ENCODE measurements at regions not wholly inside any gene's neighbourhood (a gene's known extent, or its start where the extent isn't known, plus 50 kb on each side); places are given as distances from the start of the nearest gene placed in this dataset.

DNA sequence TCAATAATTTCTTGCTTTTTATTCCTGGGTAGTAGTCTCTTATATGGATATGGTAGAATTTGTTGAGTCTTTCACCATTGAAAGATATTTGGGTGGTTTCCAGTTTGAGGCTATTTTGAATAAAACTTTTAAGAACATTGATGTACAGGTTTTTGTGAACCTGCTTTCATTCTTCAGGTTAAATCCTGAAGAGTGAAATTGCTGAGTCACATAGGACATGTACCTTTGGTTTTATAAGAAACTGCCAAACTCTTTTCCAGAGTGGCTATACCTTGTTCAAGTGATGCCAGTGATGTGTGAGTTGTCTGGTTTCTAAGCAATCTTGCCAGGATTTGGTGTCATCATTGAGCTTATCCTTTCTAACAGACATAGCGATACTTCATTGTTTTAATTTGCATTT lies 184.6 kb upstream of the PZP start:
- no peak overlapping the region for H3K4me3 ChIP-seq (ENCODE audit: low read depth, low read length, poor library complexity, severe bottlenecking)
- no peaks in the 10 kb centered on the region for H4K20me1 ChIP-seq (ENCODE audit: insufficient read depth, low read length)
- no peak for TF ChIP-seq EZH2phosphoT487 (IDR thresholded peaks at IDR 0.05; ENCODE audit: borderline replicate concordance, low read depth, low read length)
- TF ChIP-seq, protein P1, sequence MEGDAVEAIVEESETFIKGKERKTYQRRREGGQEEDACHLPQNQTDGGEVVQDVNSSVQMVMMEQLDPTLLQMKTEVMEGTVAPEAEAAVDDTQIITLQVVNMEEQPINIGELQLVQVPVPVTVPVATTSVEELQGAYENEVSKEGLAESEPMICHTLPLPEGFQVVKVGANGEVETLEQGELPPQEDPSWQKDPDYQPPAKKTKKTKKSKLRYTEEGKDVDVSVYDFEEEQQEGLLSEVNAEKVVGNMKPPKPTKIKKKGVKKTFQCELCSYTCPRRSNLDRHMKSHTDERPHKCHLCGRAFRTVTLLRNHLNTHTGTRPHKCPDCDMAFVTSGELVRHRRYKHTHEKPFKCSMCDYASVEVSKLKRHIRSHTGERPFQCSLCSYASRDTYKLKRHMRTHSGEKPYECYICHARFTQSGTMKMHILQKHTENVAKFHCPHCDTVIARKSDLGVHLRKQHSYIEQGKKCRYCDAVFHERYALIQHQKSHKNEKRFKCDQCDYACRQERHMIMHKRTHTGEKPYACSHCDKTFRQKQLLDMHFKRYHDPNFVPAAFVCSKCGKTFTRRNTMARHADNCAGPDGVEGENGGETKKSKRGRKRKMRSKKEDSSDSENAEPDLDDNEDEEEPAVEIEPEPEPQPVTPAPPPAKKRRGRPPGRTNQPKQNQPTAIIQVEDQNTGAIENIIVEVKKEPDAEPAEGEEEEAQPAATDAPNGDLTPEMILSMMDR (conservative IDR thresholded peaks at IDR 0.05; ENCODE audit: low read length), result no peak
- no peak overlapping the region for H3K27ac ChIP-seq (ENCODE audit: low read depth, low read length, poor library complexity, severe bottlenecking)
- H3K4me2 ChIP-seq (ENCODE audit: low read length), result no peak overlapping the region
- no peak overlapping the region for H2AFZ ChIP-seq (ENCODE audit: low read length)
- intact Hi-C loops (cut with micrococcal nuclease; ENCODE audit: unreplicated experiment), result no loop called here
- ChIA-PET POLR2A (interaction anchor here (1.1 kb wide), 1 partner anchor 14 kb away, joined by 3 read pairs; no protein-coding TSS in a partner anchor), CTCF (ENCODE audit: unreplicated experiment) (no interaction called here)
- H3K9me3 ChIP-seq (ENCODE audit: low read length), result no peaks in the 10 kb centered on the region
- DNase-seq (ENCODE audit: low spot score), result no peak
- no peaks in the 10 kb centered on the region for H3K79me2 ChIP-seq (ENCODE audit: insufficient read depth, low read depth, low read length)
- BruUV-seq (replicated peaks), result no TSS peak
- peaks cover under 1% of the 10 kb centered on the region; the same call in 1 of the 2 replicates for H3K36me3 ChIP-seq (ENCODE audit: insufficient read depth, low read length)
- H3K9me2 ChIP-seq (ENCODE audit: insufficient read depth, low read length), result no peaks in the 10 kb centered on the region
- H3K4me1 ChIP-seq (ENCODE audit: insufficient read depth, low read length, poor library complexity, severe bottlenecking), result peaks cover 6% of the 10 kb centered on the region

DNA sequence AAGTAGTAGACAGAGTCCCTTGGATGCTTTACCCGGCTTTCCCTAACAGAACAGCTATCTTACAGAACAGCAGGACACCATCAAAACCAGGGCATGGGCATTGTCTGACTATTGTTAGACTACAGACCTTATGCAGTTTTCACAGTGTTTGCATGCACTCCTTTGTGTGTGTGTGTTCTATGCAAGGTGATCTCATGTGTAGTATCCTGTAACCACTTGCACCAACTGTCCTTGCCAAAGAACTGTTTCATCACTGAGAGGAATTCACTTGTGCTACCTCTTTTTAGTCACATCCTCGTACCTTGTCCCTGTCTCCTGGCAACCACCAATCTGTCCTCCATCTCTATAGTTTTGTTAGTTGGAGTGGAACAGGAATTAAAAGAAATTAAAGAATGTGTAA lies 183.6 kb upstream of the PZP start:
- DNase-seq (ENCODE audit: low spot score), result no peak
- H3K9me2 ChIP-seq (ENCODE audit: insufficient read depth, low read length), result no peaks in the 10 kb centered on the region
- no peaks in the 10 kb centered on the region for H3K79me2 ChIP-seq (ENCODE audit: insufficient read depth, low read depth, low read length)
- no TSS peak for BruUV-seq (replicated peaks)
- H3K27ac ChIP-seq (ENCODE audit: low read depth, low read length, poor library complexity, severe bottlenecking), result no peak overlapping the region
- ChIA-PET POLR2A (no interaction called here), CTCF (ENCODE audit: unreplicated experiment) (no interaction called here)
- intact Hi-C loops (cut with micrococcal nuclease; ENCODE audit: unreplicated experiment), result no loop called here
- no peak overlapping the region for H2AFZ ChIP-seq (ENCODE audit: low read length)
- TF ChIP-seq, protein P1 (conservative IDR thresholded peaks at IDR 0.05; ENCODE audit: low read length), result no peak
- no peak for TF ChIP-seq EZH2phosphoT487 (IDR thresholded peaks at IDR 0.05; ENCODE audit: borderline replicate concordance, low read depth, low read length)
- H3K9me3 ChIP-seq (ENCODE audit: low read length), result no peaks in the 10 kb centered on the region
- H3K36me3 ChIP-seq (ENCODE audit: insufficient read depth, low read length), result no peaks in the 10 kb centered on the region
- no peak overlapping the region for H3K4me3 ChIP-seq (ENCODE audit: low read depth, low read length, poor library complexity, severe bottlenecking)
- peaks cover 6% of the 10 kb centered on the region for H3K4me1 ChIP-seq (ENCODE audit: insufficient read depth, low read length, poor library complexity, severe bottlenecking)
- no peak overlapping the region for H3K4me2 ChIP-seq (ENCODE audit: low read length)
- no peaks in the 10 kb centered on the region for H4K20me1 ChIP-seq (ENCODE audit: insufficient read depth, low read length)

GRCh38 chr12:9390761-9391160 lies 182.6 kb upstream of the PZP start:
- CTCF ChIA-PET (ENCODE audit: unreplicated experiment), result no interaction called here
- H3K9me2 ChIP-seq (ENCODE audit: insufficient read depth, low read length), result no peaks in the 10 kb centered on the region
- H3K27ac ChIP-seq (ENCODE audit: low read depth, low read length, poor library complexity, severe bottlenecking), result no peak overlapping the region

More at GRCh38 chr12:9390761-9391160, 182.6 kb upstream of the PZP start:
- Histone ChIP-seq H3K79me2 (ENCODE audit: insufficient read depth, low read depth, low read length) (no peaks in the 10 kb centered on the region), H3K4me1 (ENCODE audit: insufficient read depth, low read length, poor library complexity, severe bottlenecking) (peaks cover 6% of the 10 kb centered on the region), H3K9me3 (ENCODE audit: low read length) (no peaks in the 10 kb centered on the region), H3K36me3 (ENCODE audit: insufficient read depth, low read length) (no peaks in the 10 kb centered on the region), H3K4me3 (ENCODE audit: low read depth, low read length, poor library complexity, severe bottlenecking) (no peak overlapping the region), H2AFZ (ENCODE audit: low read length) (no peak overlapping the region), H4K20me1 (ENCODE audit: insufficient read depth, low read length) (no peaks in the 10 kb centered on the region), H3K4me2 (ENCODE audit: low read length) (no peak overlapping the region)
- no TSS peak for BruUV-seq (replicated peaks)
- DNase-seq (ENCODE audit: low spot score), result no peak
- TF ChIP-seq, protein P1 (conservative IDR thresholded peaks at IDR 0.05; ENCODE audit: low read length), result no peak
- no peak for TF ChIP-seq EZH2phosphoT487 (IDR thresholded peaks at IDR 0.05; ENCODE audit: borderline replicate concordance, low read depth, low read length)
- POLR2A ChIA-PET, result no interaction called here
- intact Hi-C loops (cut with micrococcal nuclease; ENCODE audit: unreplicated experiment), result no loop called here
